ENCODE measurements at regions not wholly inside any gene's neighbourhood (a gene's known extent, or its start where the extent isn't known, plus 50 kb on each side); places are given as distances from the start of the nearest gene placed in this dataset.

- Mint-ChIP-seq H3K36me3 (no peaks in the 10 kb centered on the region), H3K4me3 (no peak overlapping the region), H3K27ac (no peak overlapping the region), H3K9me3 (peaks cover 0 to 8% (median 0%) of the 10 kb centered on the region in 3 donors), H3K27me3 (peaks cover 0 to 7% of the 10 kb centered on the region in 2 donors), H3K4me1 (no peaks in the 10 kb centered on the region)
- Histone ChIP-seq H3K4me3 (ENCODE audit: control insufficient read depth in 1 of 2, extremely low read depth in 1 of 2, low read length in 1 of 2) (no peak overlapping the region), H3K4me1 (ENCODE audit: control insufficient read depth in 1 of 2, extremely low read depth in 1 of 2, insufficient read depth in 2 of 2, low read length in 2 of 2) (no peaks in the 10 kb centered on the region), H3K27ac (ENCODE audit: low read length) (no peak overlapping the region), H3K27me3 (replicated peaks in 1 of 2; ENCODE audit: control insufficient read depth in 2 of 2, extremely low read depth in 1 of 2, insufficient read depth in 2 of 2, low read length in 1 of 2) (no peaks in the 10 kb centered on the region), H3K9me3 (no peaks in the 10 kb centered on the region), H3K36me3 (ENCODE audit: control insufficient read depth in 2 of 2, extremely low read depth in 1 of 2, insufficient read depth in 1 of 2, low read length in 1 of 2) (no peaks in the 10 kb centered on the region)
- ChIA-PET POLR2A (no interaction called here), CTCF (no interaction called here)
- no peak for ATAC-seq (replicated peaks in 1 of 4)
- 17% methylated on average over 1 of the region's 1 CpG for WGBS (ENCODE audit: insufficient coverage)
- DNase-seq, result no peak
These were observed 240.6 kb downstream of the ACTL7B start for GRCh38 chr9:108615152-108615551.

- H3K9me3 Mint-ChIP-seq, result peaks cover 0 to 6% (median 0%) of the 10 kb centered on the region in 3 donors
- CTCF ChIA-PET, result no interaction called here
These were observed 243.3 kb downstream of the ACTL7B start for GRCh38 chr9:108612513-108612912.

GRCh38 chr9:108609897-108610253 is 245.9 kb downstream of the ACTL7B start:
- no peak overlapping the region for H3K4me3 ChIP-seq (ENCODE audit: control insufficient read depth in 1 of 2, extremely low read depth in 1 of 2, low read length in 1 of 2)
- H3K27me3 ChIP-seq (replicated peaks in 1 of 2; ENCODE audit: control insufficient read depth in 2 of 2, extremely low read depth in 1 of 2, insufficient read depth in 2 of 2, low read length in 1 of 2), result no peaks in the 10 kb centered on the region
- 71% methylated on average over 1 of the region's 2 CpGs for WGBS (ENCODE audit: insufficient coverage)
- Mint-ChIP-seq H3K4me3 (no peak overlapping the region), H3K27ac (no peak overlapping the region), H3K36me3 (no peaks in the 10 kb centered on the region), H3K4me1 (no peaks in the 10 kb centered on the region), H3K27me3 (no peaks in the 10 kb centered on the region), H3K9me3 (no peaks in the 10 kb centered on the region)
- H3K36me3 ChIP-seq (ENCODE audit: control insufficient read depth in 2 of 2, extremely low read depth in 1 of 2, insufficient read depth in 1 of 2, low read length in 1 of 2), result no peaks in the 10 kb centered on the region
- no peak overlapping the region for H3K27ac ChIP-seq (ENCODE audit: low read length)
- ATAC-seq (replicated peaks in 1 of 4), result no peak
- ChIA-PET POLR2A (no interaction called here), CTCF (no interaction called here)
- H3K4me1 ChIP-seq (ENCODE audit: control insufficient read depth in 1 of 2, extremely low read depth in 1 of 2, insufficient read depth in 2 of 2, low read length in 2 of 2), result no peaks in the 10 kb centered on the region
- DNase-seq, result no peak
- H3K9me3 ChIP-seq, result no peaks in the 10 kb centered on the region

More at GRCh38 chr9:108612513-108612912, 243.3 kb downstream of the ACTL7B start:
- H3K27ac Mint-ChIP-seq, result no peak overlapping the region
- no peaks in the 10 kb centered on the region for H3K36me3 Mint-ChIP-seq
- no peak overlapping the region for H3K4me3 ChIP-seq (ENCODE audit: control insufficient read depth in 1 of 2, extremely low read depth in 1 of 2, low read length in 1 of 2)
- H3K4me3 Mint-ChIP-seq, result no peak overlapping the region
- H3K27me3 Mint-ChIP-seq, result peaks cover 0 to 4% of the 10 kb centered on the region in 2 donors
- no peaks in the 10 kb centered on the region for H3K4me1 Mint-ChIP-seq
- no peaks in the 10 kb centered on the region for H3K27me3 ChIP-seq (replicated peaks in 1 of 2; ENCODE audit: control insufficient read depth in 2 of 2, extremely low read depth in 1 of 2, insufficient read depth in 2 of 2, low read length in 1 of 2)
- no peaks in the 10 kb centered on the region for H3K9me3 ChIP-seq
- H3K27ac ChIP-seq (ENCODE audit: low read length), result no peak overlapping the region
- POLR2A ChIA-PET, result no interaction called here
- no peaks in the 10 kb centered on the region for H3K4me1 ChIP-seq (ENCODE audit: control insufficient read depth in 1 of 2, extremely low read depth in 1 of 2, insufficient read depth in 2 of 2, low read length in 2 of 2)
- no peak for DNase-seq
- no peak for ATAC-seq (replicated peaks in 1 of 4)
- WGBS (ENCODE audit: insufficient coverage), result no CpG with 5 or more reads among the region's 2 CpGs
- H3K36me3 ChIP-seq (ENCODE audit: control insufficient read depth in 2 of 2, extremely low read depth in 1 of 2, insufficient read depth in 1 of 2, low read length in 1 of 2), result no peaks in the 10 kb centered on the region

GRCh38 chr9:108609227-108609896 is 246.4 kb downstream of the ACTL7B start:
- Histone ChIP-seq H3K36me3 (ENCODE audit: control insufficient read depth in 2 of 2, extremely low read depth in 1 of 2, insufficient read depth in 1 of 2, low read length in 1 of 2) (no peaks in the 10 kb centered on the region), H3K4me3 (ENCODE audit: control insufficient read depth in 1 of 2, extremely low read depth in 1 of 2, low read length in 1 of 2) (no peak overlapping the region), H3K27me3 (replicated peaks in 1 of 2; ENCODE audit: control insufficient read depth in 2 of 2, extremely low read depth in 1 of 2, insufficient read depth in 2 of 2, low read length in 1 of 2) (no peaks in the 10 kb centered on the region), H3K27ac (ENCODE audit: low read length) (no peak overlapping the region), H3K4me1 (ENCODE audit: control insufficient read depth in 1 of 2, extremely low read depth in 1 of 2, insufficient read depth in 2 of 2, low read length in 2 of 2) (no peaks in the 10 kb centered on the region), H3K9me3 (no peaks in the 10 kb centered on the region)
- peaks cover 0 to 2% (median 0%) of the 10 kb centered on the region in 3 donors for H3K9me3 Mint-ChIP-seq
- H3K27me3 Mint-ChIP-seq, result peaks cover 0 to 2% of the 10 kb centered on the region in 2 donors
- H3K4me3 Mint-ChIP-seq, result no peak overlapping the region
- H3K4me1 Mint-ChIP-seq, result no peaks in the 10 kb centered on the region
- H3K36me3 Mint-ChIP-seq, result no peaks in the 10 kb centered on the region
- POLR2A ChIA-PET, result no interaction called here
- H3K27ac Mint-ChIP-seq, result no peak overlapping the region
- WGBS (ENCODE audit: insufficient coverage), result 75% methylated on average over 1 of the region's 4 CpGs
- ATAC-seq (replicated peaks in 1 of 4) (no peak), DNase-seq (no peak)
- CTCF ChIA-PET, result no interaction called here

GRCh38 chr9:108607607-108608006 is 248.2 kb downstream of the ACTL7B start:
- no CpG with 5 or more reads among the region's 4 CpGs for WGBS (ENCODE audit: insufficient coverage)
- H3K9me3 Mint-ChIP-seq, result peaks cover 0 to 4% (median 0%) of the 10 kb centered on the region in 3 donors
- no peaks in the 10 kb centered on the region for H3K4me1 Mint-ChIP-seq
- no peak overlapping the region for H3K27ac ChIP-seq (ENCODE audit: low read length)
- ATAC-seq (replicated peaks in 1 of 4) (no peak), DNase-seq (no peak)
- H3K36me3 Mint-ChIP-seq, result no peaks in the 10 kb centered on the region
- no peaks in the 10 kb centered on the region for H3K9me3 ChIP-seq
- H3K4me3 Mint-ChIP-seq, result no peak overlapping the region
- CTCF ChIA-PET, result no interaction called here
- no peak overlapping the region for H3K27ac Mint-ChIP-seq
- POLR2A ChIA-PET, result no interaction called here
- no peaks in the 10 kb centered on the region for H3K27me3 ChIP-seq (replicated peaks in 1 of 2; ENCODE audit: control insufficient read depth in 2 of 2, extremely low read depth in 1 of 2, insufficient read depth in 2 of 2, low read length in 1 of 2)
- H3K27me3 Mint-ChIP-seq, result peaks cover 0 to 4% of the 10 kb centered on the region in 2 donors
- no peak overlapping the region for H3K4me3 ChIP-seq (ENCODE audit: control insufficient read depth in 1 of 2, extremely low read depth in 1 of 2, low read length in 1 of 2)
- no peaks in the 10 kb centered on the region for H3K4me1 ChIP-seq (ENCODE audit: control insufficient read depth in 1 of 2, extremely low read depth in 1 of 2, insufficient read depth in 2 of 2, low read length in 2 of 2)
- no peaks in the 10 kb centered on the region for H3K36me3 ChIP-seq (ENCODE audit: control insufficient read depth in 2 of 2, extremely low read depth in 1 of 2, insufficient read depth in 1 of 2, low read length in 1 of 2)

- H3K27me3 Mint-ChIP-seq, result peaks cover 0 to 4% of the 10 kb centered on the region in 2 donors
- peaks cover 0 to 4% (median 4%) of the 10 kb centered on the region in 3 donors for H3K9me3 Mint-ChIP-seq
- WGBS (ENCODE audit: insufficient coverage), result 54% methylated on average over 3 of the region's 4 CpGs
- H3K27ac Mint-ChIP-seq, result no peak overlapping the region
- H3K9me3 ChIP-seq, result no peaks in the 10 kb centered on the region
- H3K4me1 Mint-ChIP-seq, result no peaks in the 10 kb centered on the region
- no peaks in the 10 kb centered on the region for H3K36me3 ChIP-seq (ENCODE audit: control insufficient read depth in 2 of 2, extremely low read depth in 1 of 2, insufficient read depth in 1 of 2, low read length in 1 of 2)
- H3K4me1 ChIP-seq (ENCODE audit: control insufficient read depth in 1 of 2, extremely low read depth in 1 of 2, insufficient read depth in 2 of 2, low read length in 2 of 2), result no peaks in the 10 kb centered on the region
- no peak overlapping the region for H3K4me3 Mint-ChIP-seq
- no peaks in the 10 kb centered on the region for H3K36me3 Mint-ChIP-seq
- no peak overlapping the region for H3K27ac ChIP-seq (ENCODE audit: low read length)
- POLR2A ChIA-PET, result no interaction called here
- H3K4me3 ChIP-seq (ENCODE audit: control insufficient read depth in 1 of 2, extremely low read depth in 1 of 2, low read length in 1 of 2), result no peak overlapping the region
- CTCF ChIA-PET, result no interaction called here
- DNase-seq (no peak), ATAC-seq (replicated peaks in 1 of 4) (no peak)
- H3K27me3 ChIP-seq (replicated peaks in 1 of 2; ENCODE audit: control insufficient read depth in 2 of 2, extremely low read depth in 1 of 2, insufficient read depth in 2 of 2, low read length in 1 of 2), result no peaks in the 10 kb centered on the region
These were observed 249.4 kb downstream of the ACTL7B start for GRCh38 chr9:108606401-108606800.

GRCh38 chr9:108603141-108603540 is 252.6 kb downstream of the ACTL7B start:
- Mint-ChIP-seq H3K4me1 (no peaks in the 10 kb centered on the region), H3K36me3 (no peaks in the 10 kb centered on the region), H3K4me3 (no peak overlapping the region), H3K27me3 (peaks cover 0 to 4% of the 10 kb centered on the region in 2 donors), H3K27ac (no peak overlapping the region), H3K9me3 (peaks cover 0 to 4% (median 4%) of the 10 kb centered on the region in 3 donors)
- Histone ChIP-seq H3K27ac (ENCODE audit: low read length) (no peak overlapping the region), H3K27me3 (replicated peaks in 1 of 2; ENCODE audit: control insufficient read depth in 2 of 2, extremely low read depth in 1 of 2, insufficient read depth in 2 of 2, low read length in 1 of 2) (no peaks in the 10 kb centered on the region), H3K4me1 (ENCODE audit: control insufficient read depth in 1 of 2, extremely low read depth in 1 of 2, insufficient read depth in 2 of 2, low read length in 2 of 2) (no peaks in the 10 kb centered on the region), H3K36me3 (ENCODE audit: control insufficient read depth in 2 of 2, extremely low read depth in 1 of 2, insufficient read depth in 1 of 2, low read length in 1 of 2) (no peaks in the 10 kb centered on the region), H3K4me3 (ENCODE audit: control insufficient read depth in 1 of 2, extremely low read depth in 1 of 2, low read length in 1 of 2) (no peak overlapping the region), H3K9me3 (no peaks in the 10 kb centered on the region)
- no peak for ATAC-seq (replicated peaks in 1 of 4)
- CTCF ChIA-PET, result no interaction called here
- WGBS (ENCODE audit: insufficient coverage), result 81% methylated on average over 3 of the region's 3 CpGs
- no peak for DNase-seq
- POLR2A ChIA-PET, result no interaction called here
